ENCODE measurements at regions not wholly inside any gene's neighbourhood (a gene's known extent, or its start where the extent isn't known, plus 50 kb on each side); places are given as distances from the start of the nearest gene placed in this dataset.

GRCh38 chr6:103405321-103405720 lies 1454.4 kb downstream of the HACE1 start:
- TF ChIP-seq CTCF (IDR thresholded peaks at IDR 0.05), result no peak
- TF ChIP-seq POLR2A (IDR thresholded peaks at IDR 0.05), result no peak
- no peak for TF ChIP-seq POLR2AphosphoS5 (IDR thresholded peaks at IDR 0.05)
- TF ChIP-seq EP300 (IDR thresholded peaks at IDR 0.05; ENCODE audit: low read depth), result no peak
